Liver (tissue), 3 donors: ENCODE measurements at regions not wholly inside any gene's neighbourhood (a gene's known extent, or its start where the extent isn't known, plus 50 kb on each side); places are given as distances from the start of the nearest gene placed in this dataset.

Experiments
- HNF4G ChIP-seq: IDR thresholded peaks from 2 replicates; pipeline ENCODE4 v1.6.1; 2016; ENCODE audit warnings: antibody characterized with exemption
- RAD21 ChIP-seq, 2 donors: IDR thresholded peaks; 2 replicates each; pipeline ENCODE4 v1.6.1; 2016; ENCODE audit warnings: antibody characterized with exemption in 2 of 2, mild to moderate bottlenecking in 2 of 2
- SP1 ChIP-seq: IDR thresholded peaks from 2 replicates; pipeline ENCODE4 v1.6.1; 2018; ENCODE audit warnings: antibody characterized with exemption, mild to moderate bottlenecking
- TAF1 ChIP-seq: conservative IDR thresholded peaks from 2 replicates; pipeline ENCODE4 v1.6.1; 2016; ENCODE audit warnings: antibody characterized with exemption, mild to moderate bottlenecking
- YY1 ChIP-seq: IDR thresholded peaks from 2 replicates; pipeline ENCODE4 v1.6.1; 2016; ENCODE audit warnings: antibody characterized with exemption, mild to moderate bottlenecking
- TF ChIP-seq, protein P1 (sequence below): fragments of 150-350 bp; IDR thresholded peaks from 2 replicates; pipeline ENCODE4 v1.5.1; 2017; ENCODE audit warnings: improper control_type of control experiment, low read depth, low read length; ENCODE audit not compliant: missing input control
- TF ChIP-seq, protein P2 (sequence below): IDR thresholded peaks from 2 replicates; pipeline ENCODE4 v1.6.1; 2016; ENCODE audit warnings: antibody characterized with exemption
- TF ChIP-seq, protein P3 (sequence below): IDR thresholded peaks from 2 replicates; pipeline ENCODE4 v1.6.1; 2016; ENCODE audit warnings: antibody characterized with exemption
- donor health status: healthy.
- donor health status: healthy.

DNA sequence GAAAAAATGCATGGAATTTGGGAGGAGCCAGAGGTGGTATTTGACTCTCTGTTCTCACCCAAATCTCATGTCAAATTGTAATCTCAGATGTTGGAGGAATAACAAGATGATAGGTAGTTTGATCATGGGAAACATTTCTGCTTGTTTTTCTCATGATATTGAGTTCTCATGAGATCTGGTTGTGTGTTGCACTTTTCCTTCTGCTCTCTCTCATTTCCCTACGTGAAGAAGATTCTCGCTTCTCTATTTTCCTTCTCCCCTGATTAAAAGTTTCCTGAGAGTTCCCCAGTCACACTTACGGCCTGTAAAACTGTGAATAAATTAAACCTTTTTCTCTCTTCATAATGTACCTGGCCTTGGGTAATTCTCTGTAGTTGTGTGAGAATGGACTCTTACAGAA, 222.2 kb upstream of the RBMY1B start:
- TF ChIP-seq, protein P1, sequence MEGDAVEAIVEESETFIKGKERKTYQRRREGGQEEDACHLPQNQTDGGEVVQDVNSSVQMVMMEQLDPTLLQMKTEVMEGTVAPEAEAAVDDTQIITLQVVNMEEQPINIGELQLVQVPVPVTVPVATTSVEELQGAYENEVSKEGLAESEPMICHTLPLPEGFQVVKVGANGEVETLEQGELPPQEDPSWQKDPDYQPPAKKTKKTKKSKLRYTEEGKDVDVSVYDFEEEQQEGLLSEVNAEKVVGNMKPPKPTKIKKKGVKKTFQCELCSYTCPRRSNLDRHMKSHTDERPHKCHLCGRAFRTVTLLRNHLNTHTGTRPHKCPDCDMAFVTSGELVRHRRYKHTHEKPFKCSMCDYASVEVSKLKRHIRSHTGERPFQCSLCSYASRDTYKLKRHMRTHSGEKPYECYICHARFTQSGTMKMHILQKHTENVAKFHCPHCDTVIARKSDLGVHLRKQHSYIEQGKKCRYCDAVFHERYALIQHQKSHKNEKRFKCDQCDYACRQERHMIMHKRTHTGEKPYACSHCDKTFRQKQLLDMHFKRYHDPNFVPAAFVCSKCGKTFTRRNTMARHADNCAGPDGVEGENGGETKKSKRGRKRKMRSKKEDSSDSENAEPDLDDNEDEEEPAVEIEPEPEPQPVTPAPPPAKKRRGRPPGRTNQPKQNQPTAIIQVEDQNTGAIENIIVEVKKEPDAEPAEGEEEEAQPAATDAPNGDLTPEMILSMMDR = no peak
- TF ChIP-seq SP1 = no peak
- TF ChIP-seq, protein P2, sequence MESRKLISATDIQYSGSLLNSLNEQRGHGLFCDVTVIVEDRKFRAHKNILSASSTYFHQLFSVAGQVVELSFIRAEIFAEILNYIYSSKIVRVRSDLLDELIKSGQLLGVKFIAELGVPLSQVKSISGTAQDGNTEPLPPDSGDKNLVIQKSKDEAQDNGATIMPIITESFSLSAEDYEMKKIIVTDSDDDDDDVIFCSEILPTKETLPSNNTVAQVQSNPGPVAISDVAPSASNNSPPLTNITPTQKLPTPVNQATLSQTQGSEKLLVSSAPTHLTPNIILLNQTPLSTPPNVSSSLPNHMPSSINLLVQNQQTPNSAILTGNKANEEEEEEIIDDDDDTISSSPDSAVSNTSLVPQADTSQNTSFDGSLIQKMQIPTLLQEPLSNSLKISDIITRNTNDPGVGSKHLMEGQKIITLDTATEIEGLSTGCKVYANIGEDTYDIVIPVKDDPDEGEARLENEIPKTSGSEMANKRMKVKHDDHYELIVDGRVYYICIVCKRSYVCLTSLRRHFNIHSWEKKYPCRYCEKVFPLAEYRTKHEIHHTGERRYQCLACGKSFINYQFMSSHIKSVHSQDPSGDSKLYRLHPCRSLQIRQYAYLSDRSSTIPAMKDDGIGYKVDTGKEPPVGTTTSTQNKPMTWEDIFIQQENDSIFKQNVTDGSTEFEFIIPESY = no peak
- no peak for TF ChIP-seq RAD21 (IDR thresholded peaks at IDR 0.05)
- TF ChIP-seq, protein P3, sequence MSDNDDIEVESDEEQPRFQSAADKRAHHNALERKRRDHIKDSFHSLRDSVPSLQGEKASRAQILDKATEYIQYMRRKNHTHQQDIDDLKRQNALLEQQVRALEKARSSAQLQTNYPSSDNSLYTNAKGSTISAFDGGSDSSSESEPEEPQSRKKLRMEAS = no peak
- TF ChIP-seq TAF1 = no peak
- no peak for TF ChIP-seq HNF4G
- TF ChIP-seq YY1 = no peak
